GM06990 (cell line): ENCODE measurements at regions not wholly inside any gene's neighbourhood (a gene's known extent, or its start where the extent isn't known, plus 50 kb on each side); places are given as distances from the start of the nearest gene placed in this dataset.

ENCODE experiments used
- DNase-seq: peaks from one replicate; pipeline ENCODE4 v3.0.0-alpha.2; 2011; ENCODE audit not compliant: insufficient read length; ENCODE audit errors: extremely low read depth
- H3K27me3 ChIP-seq: replicated peaks from 2 replicates; pipeline ENCODE4 v1.6.0; 2011; ENCODE audit warnings: low read length; ENCODE audit not compliant: control insufficient read depth, insufficient read depth
- H3K36me3 ChIP-seq: 2 replicates; pipeline ENCODE4 v1.5.1; 2011; ENCODE audit warnings: low read length; ENCODE audit not compliant: control insufficient read depth, insufficient read depth
- H3K4me3 ChIP-seq: replicated peaks from 2 replicates; pipeline ENCODE4 v1.5.1; 2011; ENCODE audit warnings: low read depth, mild to moderate bottlenecking, control low read depth, low read length
- TF ChIP-seq, protein P1 (sequence below): IDR thresholded peaks from 2 replicates; pipeline ENCODE4 v1.5.1; 2011; ENCODE audit warnings: low read length, control low read depth, mild to moderate bottlenecking, inconsistent platforms; ENCODE audit not compliant: insufficient read depth, poor library complexity, severe bottlenecking

DNA sequence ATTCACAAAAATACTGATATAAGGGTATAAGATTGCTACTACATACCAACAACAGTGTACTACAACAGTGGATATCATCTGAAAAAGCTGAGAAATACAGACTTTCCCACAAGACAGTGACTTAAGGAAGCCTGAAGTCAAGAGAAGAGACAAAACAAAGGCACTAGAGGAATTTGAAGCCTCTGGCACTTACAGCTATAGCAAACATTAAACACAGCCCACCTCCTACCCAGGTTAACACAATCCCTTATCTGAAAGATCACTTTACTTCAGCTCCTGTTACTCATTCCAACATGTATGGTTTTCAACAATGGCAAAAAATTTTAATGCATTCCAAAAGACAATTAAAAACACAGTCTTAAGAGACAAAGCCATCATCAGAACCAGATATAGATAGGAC is 388.5 kb downstream of the JRKL start:
- TF ChIP-seq, protein P1, sequence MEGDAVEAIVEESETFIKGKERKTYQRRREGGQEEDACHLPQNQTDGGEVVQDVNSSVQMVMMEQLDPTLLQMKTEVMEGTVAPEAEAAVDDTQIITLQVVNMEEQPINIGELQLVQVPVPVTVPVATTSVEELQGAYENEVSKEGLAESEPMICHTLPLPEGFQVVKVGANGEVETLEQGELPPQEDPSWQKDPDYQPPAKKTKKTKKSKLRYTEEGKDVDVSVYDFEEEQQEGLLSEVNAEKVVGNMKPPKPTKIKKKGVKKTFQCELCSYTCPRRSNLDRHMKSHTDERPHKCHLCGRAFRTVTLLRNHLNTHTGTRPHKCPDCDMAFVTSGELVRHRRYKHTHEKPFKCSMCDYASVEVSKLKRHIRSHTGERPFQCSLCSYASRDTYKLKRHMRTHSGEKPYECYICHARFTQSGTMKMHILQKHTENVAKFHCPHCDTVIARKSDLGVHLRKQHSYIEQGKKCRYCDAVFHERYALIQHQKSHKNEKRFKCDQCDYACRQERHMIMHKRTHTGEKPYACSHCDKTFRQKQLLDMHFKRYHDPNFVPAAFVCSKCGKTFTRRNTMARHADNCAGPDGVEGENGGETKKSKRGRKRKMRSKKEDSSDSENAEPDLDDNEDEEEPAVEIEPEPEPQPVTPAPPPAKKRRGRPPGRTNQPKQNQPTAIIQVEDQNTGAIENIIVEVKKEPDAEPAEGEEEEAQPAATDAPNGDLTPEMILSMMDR: no peak
- H3K4me3 ChIP-seq: no peak overlapping the region

DNA sequence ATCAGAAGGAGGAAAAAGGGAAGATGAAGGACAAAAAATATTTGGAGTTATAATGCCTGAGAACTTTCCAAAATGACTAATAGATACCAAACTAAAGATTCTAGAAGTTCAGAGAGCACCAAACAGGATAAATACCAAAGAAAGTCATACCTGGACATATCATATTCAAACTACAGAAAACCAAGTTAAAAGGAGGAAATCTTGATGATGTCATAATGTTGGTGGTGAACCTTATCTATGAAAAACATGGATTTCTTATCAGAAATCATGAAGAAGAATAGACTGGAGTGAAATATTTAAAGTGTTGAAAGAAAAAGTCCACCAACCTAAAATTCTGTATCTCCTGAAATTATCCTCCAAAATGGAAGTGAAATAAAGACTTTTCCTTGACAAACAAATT is 389.2 kb downstream of the JRKL start:
- no peak for DNase-seq
- Histone ChIP-seq H3K27me3 (no peaks in the 10 kb centered on the region; the same call in 1 of the 2 replicates), H3K4me3 (no peak overlapping the region), H3K36me3 (no peaks in the 10 kb centered on the region)
- TF ChIP-seq, protein P1: no peak

More for the DNA sequence above, 388.5 kb downstream of the JRKL start:
- Histone ChIP-seq H3K27me3 (no peaks in the 10 kb centered on the region; the same call in 1 of the 2 replicates), H3K36me3 (no peaks in the 10 kb centered on the region)
- no peak for DNase-seq

DNA sequence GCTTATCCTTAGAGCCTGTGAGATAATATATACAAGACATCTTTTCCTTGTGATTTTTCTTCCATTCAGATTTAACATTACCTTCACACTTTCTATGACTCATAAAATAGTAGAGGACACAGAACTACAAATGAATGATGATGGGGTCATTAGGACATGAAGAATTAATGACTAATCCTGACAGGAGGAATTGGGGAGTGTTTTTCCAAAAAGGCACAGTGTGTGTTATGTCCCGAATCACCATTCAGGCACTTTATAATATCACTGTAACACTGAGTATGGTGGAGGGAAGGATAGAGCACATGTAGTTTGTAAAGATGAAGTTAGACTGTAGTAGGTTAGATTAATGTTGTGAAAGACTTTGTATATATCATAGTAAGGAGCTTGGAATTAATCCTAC is 391.3 kb downstream of the JRKL start:
- H3K4me3 ChIP-seq: no peak overlapping the region
- no peak for DNase-seq
- H3K36me3 ChIP-seq: no peaks in the 10 kb centered on the region
- no peaks in the 10 kb centered on the region; the same call in 1 of the 2 replicates for H3K27me3 ChIP-seq
- TF ChIP-seq, protein P1: no peak

DNA sequence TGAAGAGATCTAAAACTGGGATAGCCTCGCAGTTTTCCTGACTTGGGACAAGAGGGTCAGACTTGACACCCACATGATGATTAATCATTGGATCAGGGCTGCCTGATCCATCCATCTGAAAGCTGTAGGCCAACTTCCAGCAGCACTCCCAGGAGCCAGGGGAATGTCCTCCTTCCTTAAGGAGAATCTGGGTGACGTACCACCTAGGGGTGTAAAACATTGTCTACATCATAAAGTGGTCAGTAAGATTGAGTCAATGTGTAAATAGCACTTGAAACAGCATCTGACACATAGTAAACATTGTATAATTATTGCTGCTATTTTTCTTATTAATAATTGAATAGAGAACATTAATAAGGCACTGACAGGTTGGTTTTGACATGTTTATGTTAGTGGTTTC is 392.8 kb downstream of the JRKL start:
- no peak for DNase-seq
- no peaks in the 10 kb centered on the region for H3K36me3 ChIP-seq
- no peaks in the 10 kb centered on the region; the same call in 1 of the 2 replicates for H3K27me3 ChIP-seq
- no peak overlapping the region for H3K4me3 ChIP-seq
- TF ChIP-seq, protein P1: no peak

DNA sequence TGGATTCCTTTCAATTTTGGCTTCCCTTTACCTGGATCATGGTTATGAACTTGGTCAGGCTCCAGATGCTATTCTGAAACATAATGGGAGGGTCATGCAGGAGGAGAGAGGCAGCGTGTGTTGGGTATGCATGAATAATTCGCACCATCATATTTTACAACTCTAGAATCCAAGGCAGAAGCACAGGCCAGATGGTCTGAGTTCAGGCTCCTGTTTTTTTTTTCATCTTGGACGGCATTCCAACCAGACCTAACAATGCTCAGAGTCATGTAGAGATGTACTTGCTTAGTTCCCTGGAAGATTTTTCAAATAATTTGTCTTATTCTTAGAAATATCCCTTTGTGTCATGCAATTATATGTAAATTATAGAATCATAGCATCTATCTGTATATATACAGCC is 393.5 kb downstream of the JRKL start:
- Histone ChIP-seq H3K36me3 (no peaks in the 10 kb centered on the region), H3K27me3 (no peaks in the 10 kb centered on the region; the same call in 1 of the 2 replicates), H3K4me3 (no peak overlapping the region)
- TF ChIP-seq, protein P1: no peak
- DNase-seq: no peak

DNA sequence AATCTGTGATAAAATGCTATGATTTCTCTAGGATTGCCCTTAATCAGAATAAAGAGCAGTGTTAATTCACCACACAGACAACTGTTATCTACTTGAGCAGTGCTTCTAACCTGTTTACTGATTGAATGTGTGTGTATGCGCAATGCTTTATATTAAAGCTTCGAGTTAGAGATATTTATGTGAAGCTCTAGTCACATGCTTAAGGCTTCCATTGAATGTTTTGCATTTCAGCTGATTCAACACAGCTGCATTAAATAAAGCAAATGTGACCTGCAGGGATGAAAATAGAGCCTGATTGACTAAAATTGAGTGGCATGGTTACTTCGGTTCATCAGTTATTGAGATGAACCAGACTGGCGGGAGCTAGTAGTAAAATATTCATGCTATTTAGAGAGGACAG is 395.3 kb downstream of the JRKL start:
- Histone ChIP-seq H3K4me3 (no peak overlapping the region), H3K27me3 (no peaks in the 10 kb centered on the region; the same call in 1 of the 2 replicates), H3K36me3 (no peaks in the 10 kb centered on the region)
- DNase-seq: no peak
- TF ChIP-seq, protein P1: no peak
